GM23338 (cell line): ENCODE measurements at regions not wholly inside any gene's neighbourhood (a gene's known extent, or its start where the extent isn't known, plus 50 kb on each side); places are given as distances from the start of the nearest gene placed in this dataset.

Experiments used
- ATAC-seq: fragments of 200-7000 bp; cut with Tn5 transposase; 3 replicates; pipeline ENCODE4 v1.9.1; 2020
- DNase-seq: peaks from one replicate; pipeline ENCODE4 v3.0.0-alpha.2; 2015; ENCODE audit warnings: low spot score
- H2AFZ ChIP-seq: fragments of 200-600 bp; sonication (generic); 2 replicates; pipeline ENCODE4 v1.8.0; 2016; ENCODE audit warnings: antibody characterized with exemption, mild to moderate bottlenecking, moderate library complexity
- H3F3A ChIP-seq: fragments of 200-600 bp; sonication (generic); replicated peaks from 2 replicates; pipeline ENCODE4 v1.8.0; 2017; ENCODE audit warnings: antibody characterized with exemption, mixed run types, low read depth
- H3K27ac ChIP-seq: fragments of 200-600 bp; sonication (generic); 2 replicates; pipeline ENCODE4 v1.6.1; 2016; ENCODE audit warnings: low read depth
- H3K27me3 ChIP-seq: fragments of 200-600 bp; sonication (generic); 2 replicates; pipeline ENCODE4 v1.8.0; 2016; ENCODE audit warnings: mild to moderate bottlenecking, mixed run types, moderate library complexity; ENCODE audit not compliant: insufficient read depth
- H3K36me3 ChIP-seq: fragments of 200-600 bp; sonication (generic); 2 replicates; pipeline ENCODE4 v1.8.0; 2016; ENCODE audit warnings: mild to moderate bottlenecking; ENCODE audit not compliant: insufficient read depth
- H3K4me1 ChIP-seq: fragments of 200-600 bp; sonication (generic); 2 replicates; pipeline ENCODE4 v1.8.0; 2016; ENCODE audit warnings: mild to moderate bottlenecking, moderate library complexity; ENCODE audit not compliant: insufficient read depth
- H3K4me2 ChIP-seq: fragments of 200-600 bp; sonication (generic); 2 replicates; pipeline ENCODE4 v1.7.1; 2017; ENCODE audit warnings: mixed run types
- H3K4me3 ChIP-seq: fragments of 200-600 bp; sonication (generic); 2 replicates; pipeline ENCODE4 v1.6.1; 2016; ENCODE audit warnings: mixed run types
- H3K79me2 ChIP-seq: fragments of 200-600 bp; sonication (generic); replicated peaks from 2 replicates; pipeline ENCODE4 v1.8.0; 2017; ENCODE audit warnings: mild to moderate bottlenecking; ENCODE audit not compliant: insufficient read depth
- H3K9me2 ChIP-seq: fragments of 200-600 bp; sonication (generic); 2 replicates; pipeline ENCODE4 v1.8.0; 2017; ENCODE audit not compliant: insufficient read depth
- H4K20me1 ChIP-seq: fragments of 200-600 bp; sonication (generic); replicated peaks from 2 replicates; pipeline ENCODE4 v1.8.0; 2017; ENCODE audit warnings: mild to moderate bottlenecking; ENCODE audit not compliant: insufficient read depth
- H3K27ac Mint-ChIP-seq: 2 replicates; pipeline ENCODE4 v1.8.0; 2020; ENCODE audit warnings: inconsistent platforms, mild to moderate bottlenecking, moderate library complexity, mixed read lengths
- H3K27me3 Mint-ChIP-seq: 3 replicates; pipeline ENCODE4 v1.8.0; 2022; ENCODE audit warnings: low read depth, mild to moderate bottlenecking, moderate library complexity, mixed read lengths, inconsistent platforms; ENCODE audit not compliant: insufficient read depth, poor library complexity
- H3K36me3 Mint-ChIP-seq: 3 replicates; pipeline ENCODE4 v1.8.0; 2021; ENCODE audit warnings: low read depth, mild to moderate bottlenecking, inconsistent platforms, moderate library complexity, mixed read lengths
- H3K4me1 Mint-ChIP-seq: 3 replicates; pipeline ENCODE4 v1.8.0; 2020; ENCODE audit warnings: mild to moderate bottlenecking, inconsistent platforms, mixed read lengths
- H3K4me3 Mint-ChIP-seq: 3 replicates; pipeline ENCODE4 v1.8.0; 2021; ENCODE audit warnings: moderate library complexity, mild to moderate bottlenecking, inconsistent platforms, mixed read lengths
- H3K9me3 Mint-ChIP-seq: 3 replicates; pipeline ENCODE4 v1.8.0; 2020; ENCODE audit warnings: moderate library complexity, mild to moderate bottlenecking, inconsistent platforms, mixed read lengths
- CREB1 ChIP-seq: fragments of 250-450 bp; sonication (Bioruptor Pico); IDR thresholded peaks from 2 replicates; pipeline ENCODE4 v1.5.0; 2020; ENCODE audit warnings: low read depth, mild to moderate bottlenecking, moderate library complexity
- EZH2 ChIP-seq: fragments of 200-600 bp; sonication (generic); IDR thresholded peaks from one replicate; pipeline ENCODE4 v1.8.0; 2017; ENCODE audit warnings: antibody characterized with exemption, mild to moderate bottlenecking, low read depth; ENCODE audit not compliant: unreplicated experiment
- EZH2phosphoT487 ChIP-seq: fragments of 200-600 bp; sonication (generic); IDR thresholded peaks from one replicate; pipeline ENCODE4 v1.8.1; 2018; ENCODE audit warnings: antibody characterized with exemption; ENCODE audit not compliant: unreplicated experiment
- JUNB ChIP-seq: IDR thresholded peaks from one replicate; pipeline ENCODE4 v1.6.1; 2016; ENCODE audit warnings: antibody characterized with exemption; ENCODE audit not compliant: unreplicated experiment
- NANOG ChIP-seq: IDR thresholded peaks from 2 replicates; pipeline ENCODE4 v1.6.1; 2016; ENCODE audit warnings: antibody characterized with exemption, borderline replicate concordance
- POLR2AphosphoS5 ChIP-seq: IDR thresholded peaks from 2 replicates; pipeline ENCODE4 v1.6.1; 2016; ENCODE audit warnings: antibody characterized with exemption, low read depth
- STAT1 ChIP-seq: IDR thresholded peaks from one replicate; pipeline ENCODE4 v1.6.1; 2016; ENCODE audit warnings: antibody characterized with exemption; ENCODE audit not compliant: unreplicated experiment
- ZNF114 ChIP-seq: fragments of 250-450 bp; sonication (Bioruptor Pico); IDR thresholded peaks from 2 replicates; pipeline ENCODE4 v1.5.0; 2020; ENCODE audit warnings: mild to moderate bottlenecking, moderate library complexity
- ZNF331 ChIP-seq: fragments of 250-450 bp; sonication (Bioruptor Pico); IDR thresholded peaks from 2 replicates; pipeline ENCODE4 v1.5.0; 2020; ENCODE audit warnings: low read depth, mild to moderate bottlenecking, moderate library complexity
- TF ChIP-seq, protein P1 (sequence below), 2 experiments: fragments of 200-600 bp in 1 of 2; sonication (generic) in 1 of 2; conservative IDR thresholded peaks; 2 replicates each; pipeline versions ENCODE4 v1.5.1 to v1.6.1; 2016 to 2017; ENCODE audit warnings: antibody characterized with exemption in 2 of 2, low read depth in 2 of 2, mild to moderate bottlenecking in 2 of 2, moderate library complexity in 1 of 2
- TF ChIP-seq, protein P2 (sequence below): IDR thresholded peaks from 2 replicates; pipeline ENCODE4 v1.6.1; 2016; ENCODE audit warnings: antibody characterized with exemption
- TF ChIP-seq, protein P3 (sequence below): IDR thresholded peaks from one replicate; pipeline ENCODE4 v1.6.1; 2018; ENCODE audit warnings: antibody characterized with exemption; ENCODE audit not compliant: unreplicated experiment

DNA sequence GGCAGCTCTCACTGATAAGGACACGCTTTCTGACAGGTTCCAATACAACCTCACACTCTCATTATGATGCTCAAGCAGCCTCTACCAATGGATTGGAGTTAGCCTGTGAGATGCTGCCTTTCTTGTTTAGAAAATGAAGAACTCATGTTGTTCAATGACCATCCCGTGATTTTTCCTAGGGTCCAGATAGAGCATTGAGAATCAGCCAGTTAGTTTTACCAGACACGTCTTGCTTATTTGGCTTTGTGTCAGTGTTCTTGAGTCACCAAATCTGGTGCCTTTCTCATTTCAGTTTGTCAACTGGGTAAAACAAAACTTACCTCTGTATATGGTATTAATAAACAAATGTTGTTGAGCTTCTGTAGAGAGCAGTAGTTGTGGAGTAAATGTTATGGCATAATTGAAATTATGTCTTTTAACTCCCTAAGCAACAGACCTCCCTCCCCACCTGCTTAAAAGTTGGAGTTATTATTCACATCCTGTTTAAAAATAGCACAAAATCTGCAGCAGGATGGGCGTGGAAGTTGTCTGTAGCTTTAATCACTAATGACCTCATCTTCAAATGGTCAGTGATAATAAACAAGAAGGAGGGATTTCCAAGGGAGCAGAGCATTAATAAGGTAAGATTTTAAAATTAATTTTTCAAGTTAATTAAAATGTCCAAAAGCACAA is 167.3 kb downstream of the HRH4 start:
- H4K20me1 ChIP-seq: no peaks in the 10 kb centered on the region
- no peak overlapping the region for H3K4me3 ChIP-seq
- H3K4me1 Mint-ChIP-seq: peaks cover 6% of the 10 kb centered on the region
- H3K27ac ChIP-seq: no peak overlapping the region
- no peaks in the 10 kb centered on the region for H3K27me3 ChIP-seq
- H3K36me3 Mint-ChIP-seq: no peaks in the 10 kb centered on the region
- H3K79me2 ChIP-seq: no peaks in the 10 kb centered on the region
- TF ChIP-seq EZH2phosphoT487 (no peak), EZH2 (no peak), JUNB (no peak)
- TF ChIP-seq, protein P1, sequence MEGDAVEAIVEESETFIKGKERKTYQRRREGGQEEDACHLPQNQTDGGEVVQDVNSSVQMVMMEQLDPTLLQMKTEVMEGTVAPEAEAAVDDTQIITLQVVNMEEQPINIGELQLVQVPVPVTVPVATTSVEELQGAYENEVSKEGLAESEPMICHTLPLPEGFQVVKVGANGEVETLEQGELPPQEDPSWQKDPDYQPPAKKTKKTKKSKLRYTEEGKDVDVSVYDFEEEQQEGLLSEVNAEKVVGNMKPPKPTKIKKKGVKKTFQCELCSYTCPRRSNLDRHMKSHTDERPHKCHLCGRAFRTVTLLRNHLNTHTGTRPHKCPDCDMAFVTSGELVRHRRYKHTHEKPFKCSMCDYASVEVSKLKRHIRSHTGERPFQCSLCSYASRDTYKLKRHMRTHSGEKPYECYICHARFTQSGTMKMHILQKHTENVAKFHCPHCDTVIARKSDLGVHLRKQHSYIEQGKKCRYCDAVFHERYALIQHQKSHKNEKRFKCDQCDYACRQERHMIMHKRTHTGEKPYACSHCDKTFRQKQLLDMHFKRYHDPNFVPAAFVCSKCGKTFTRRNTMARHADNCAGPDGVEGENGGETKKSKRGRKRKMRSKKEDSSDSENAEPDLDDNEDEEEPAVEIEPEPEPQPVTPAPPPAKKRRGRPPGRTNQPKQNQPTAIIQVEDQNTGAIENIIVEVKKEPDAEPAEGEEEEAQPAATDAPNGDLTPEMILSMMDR (conservative IDR thresholded peaks at IDR 0.05; ENCODE audit: low read depth in 2 of 2): no peak
- H3K27ac Mint-ChIP-seq: no peak overlapping the region
- H3K9me2 ChIP-seq: no peaks in the 10 kb centered on the region
- H2AFZ ChIP-seq: no peak overlapping the region
- no peak overlapping the region for H3K4me3 Mint-ChIP-seq
- H3K27me3 Mint-ChIP-seq: no peaks in the 10 kb centered on the region
- ATAC-seq (no peak), DNase-seq (no peak)
- H3F3A ChIP-seq: no peaks in the 10 kb centered on the region
- no peaks in the 10 kb centered on the region for H3K9me3 Mint-ChIP-seq
- H3K4me1 ChIP-seq: peaks cover 7% of the 10 kb centered on the region
- no peaks in the 10 kb centered on the region for H3K36me3 ChIP-seq
- no peak overlapping the region for H3K4me2 ChIP-seq

DNA sequence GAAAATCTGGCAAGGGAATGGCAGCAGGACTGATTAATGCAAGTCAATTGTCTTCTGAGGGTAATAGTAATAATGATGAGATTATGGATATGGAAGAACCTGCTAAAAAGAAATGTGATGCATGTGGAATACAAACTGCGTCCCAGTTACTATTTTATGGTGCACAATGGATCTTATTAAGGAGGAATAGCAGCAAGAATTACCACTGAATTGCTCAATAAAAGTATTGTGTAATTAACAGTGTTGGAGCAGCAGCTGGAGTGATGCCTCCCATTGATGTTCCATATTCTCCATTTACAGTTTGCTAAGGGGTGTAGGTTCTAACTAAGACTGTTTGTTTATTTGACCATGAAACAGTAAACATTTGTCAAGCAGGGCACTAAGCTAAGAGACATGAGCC is 167.9 kb downstream of the HRH4 start:
- no peak overlapping the region for H3K4me3 ChIP-seq
- no peaks in the 10 kb centered on the region for H3K27me3 Mint-ChIP-seq
- no peak overlapping the region for H3K27ac Mint-ChIP-seq
- H3K4me1 Mint-ChIP-seq: peaks cover 6% of the 10 kb centered on the region
- no peaks in the 10 kb centered on the region for H3K36me3 ChIP-seq
- H3K79me2 ChIP-seq: no peaks in the 10 kb centered on the region
- DNase-seq (no peak), ATAC-seq (no peak)
- no peak overlapping the region for H3K27ac ChIP-seq
- H3K36me3 Mint-ChIP-seq: no peaks in the 10 kb centered on the region
- no peak overlapping the region for H2AFZ ChIP-seq
- H3K4me2 ChIP-seq: no peak overlapping the region
- H3K9me2 ChIP-seq: no peaks in the 10 kb centered on the region
- H3K4me1 ChIP-seq: peaks cover 7% of the 10 kb centered on the region
- H3K4me3 Mint-ChIP-seq: no peak overlapping the region
- H3F3A ChIP-seq: no peaks in the 10 kb centered on the region
- no peaks in the 10 kb centered on the region for H3K9me3 Mint-ChIP-seq
- no peaks in the 10 kb centered on the region for H3K27me3 ChIP-seq
- no peaks in the 10 kb centered on the region for H4K20me1 ChIP-seq
- TF ChIP-seq EZH2 (no peak), ZNF114 (CRISPR knock-in tag) (no peak), JUNB (no peak), STAT1 (no peak), ZNF331 (CRISPR knock-in tag) (no peak), CREB1 (CRISPR knock-in tag) (no peak), NANOG (no peak), POLR2AphosphoS5 (no peak)
- TF ChIP-seq, protein P2, sequence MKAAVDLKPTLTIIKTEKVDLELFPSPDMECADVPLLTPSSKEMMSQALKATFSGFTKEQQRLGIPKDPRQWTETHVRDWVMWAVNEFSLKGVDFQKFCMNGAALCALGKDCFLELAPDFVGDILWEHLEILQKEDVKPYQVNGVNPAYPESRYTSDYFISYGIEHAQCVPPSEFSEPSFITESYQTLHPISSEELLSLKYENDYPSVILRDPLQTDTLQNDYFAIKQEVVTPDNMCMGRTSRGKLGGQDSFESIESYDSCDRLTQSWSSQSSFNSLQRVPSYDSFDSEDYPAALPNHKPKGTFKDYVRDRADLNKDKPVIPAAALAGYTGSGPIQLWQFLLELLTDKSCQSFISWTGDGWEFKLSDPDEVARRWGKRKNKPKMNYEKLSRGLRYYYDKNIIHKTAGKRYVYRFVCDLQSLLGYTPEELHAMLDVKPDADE: no peak
- TF ChIP-seq, protein P3, sequence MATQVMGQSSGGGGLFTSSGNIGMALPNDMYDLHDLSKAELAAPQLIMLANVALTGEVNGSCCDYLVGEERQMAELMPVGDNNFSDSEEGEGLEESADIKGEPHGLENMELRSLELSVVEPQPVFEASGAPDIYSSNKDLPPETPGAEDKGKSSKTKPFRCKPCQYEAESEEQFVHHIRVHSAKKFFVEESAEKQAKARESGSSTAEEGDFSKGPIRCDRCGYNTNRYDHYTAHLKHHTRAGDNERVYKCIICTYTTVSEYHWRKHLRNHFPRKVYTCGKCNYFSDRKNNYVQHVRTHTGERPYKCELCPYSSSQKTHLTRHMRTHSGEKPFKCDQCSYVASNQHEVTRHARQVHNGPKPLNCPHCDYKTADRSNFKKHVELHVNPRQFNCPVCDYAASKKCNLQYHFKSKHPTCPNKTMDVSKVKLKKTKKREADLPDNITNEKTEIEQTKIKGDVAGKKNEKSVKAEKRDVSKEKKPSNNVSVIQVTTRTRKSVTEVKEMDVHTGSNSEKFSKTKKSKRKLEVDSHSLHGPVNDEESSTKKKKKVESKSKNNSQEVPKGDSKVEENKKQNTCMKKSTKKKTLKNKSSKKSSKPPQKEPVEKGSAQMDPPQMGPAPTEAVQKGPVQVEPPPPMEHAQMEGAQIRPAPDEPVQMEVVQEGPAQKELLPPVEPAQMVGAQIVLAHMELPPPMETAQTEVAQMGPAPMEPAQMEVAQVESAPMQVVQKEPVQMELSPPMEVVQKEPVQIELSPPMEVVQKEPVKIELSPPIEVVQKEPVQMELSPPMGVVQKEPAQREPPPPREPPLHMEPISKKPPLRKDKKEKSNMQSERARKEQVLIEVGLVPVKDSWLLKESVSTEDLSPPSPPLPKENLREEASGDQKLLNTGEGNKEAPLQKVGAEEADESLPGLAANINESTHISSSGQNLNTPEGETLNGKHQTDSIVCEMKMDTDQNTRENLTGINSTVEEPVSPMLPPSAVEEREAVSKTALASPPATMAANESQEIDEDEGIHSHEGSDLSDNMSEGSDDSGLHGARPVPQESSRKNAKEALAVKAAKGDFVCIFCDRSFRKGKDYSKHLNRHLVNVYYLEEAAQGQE: no peak
- TF ChIP-seq, protein P1 (conservative IDR thresholded peaks at IDR 0.05; ENCODE audit: low read depth in 2 of 2): no peak
